ENCODE measurements at regions not wholly inside any gene's neighbourhood (a gene's known extent, or its start where the extent isn't known, plus 50 kb on each side); places are given as distances from the start of the nearest gene placed in this dataset.

GRCh38 chr6:148186916-148187315, 155.7 kb upstream of the SASH1 start:
- H3K9me3 ChIP-seq (ENCODE audit: control insufficient read depth in 1 of 2, low read length in 2 of 2) = no peaks in the 10 kb centered on the region
- H3K36me3 ChIP-seq (ENCODE audit: control insufficient read depth in 1 of 2, insufficient read depth in 2 of 2, low read length in 2 of 2) = no peaks in the 10 kb centered on the region
- H3K27me3 ChIP-seq (ENCODE audit: control insufficient read depth in 1 of 2, insufficient read depth in 2 of 2, low read length in 2 of 2) = no peaks in the 10 kb centered on the region
- H3K9ac ChIP-seq (ENCODE audit: low read depth in 1 of 2, low read length in 2 of 2) = no peak overlapping the region
- peaks cover 16 to 20% of the 10 kb centered on the region in 2 donors for H3K4me1 ChIP-seq (ENCODE audit: control insufficient read depth in 1 of 2, insufficient read depth in 2 of 2, low read length in 2 of 2)
- no peak overlapping the region for H3K4me3 ChIP-seq (ENCODE audit: low read depth in 1 of 2, low read length in 2 of 2)
- no peak overlapping the region for H3K27ac ChIP-seq (ENCODE audit: low read depth, low read length)

GRCh38 chr6:148192310-148192709, 150.3 kb upstream of the SASH1 start:
- Histone ChIP-seq H3K4me1 (ENCODE audit: control insufficient read depth in 1 of 2, insufficient read depth in 2 of 2, low read length in 2 of 2) (peaks cover 22 to 36% of the 10 kb centered on the region in 2 donors), H3K4me3 (ENCODE audit: low read depth in 1 of 2, low read length in 2 of 2) (no peak overlapping the region), H3K27ac (ENCODE audit: low read depth, low read length) (no peak overlapping the region), H3K27me3 (ENCODE audit: control insufficient read depth in 1 of 2, insufficient read depth in 2 of 2, low read length in 2 of 2) (no peaks in the 10 kb centered on the region), H3K9me3 (ENCODE audit: control insufficient read depth in 1 of 2, low read length in 2 of 2) (no peaks in the 10 kb centered on the region), H3K9ac (ENCODE audit: low read depth in 1 of 2, low read length in 2 of 2) (no peak overlapping the region), H3K36me3 (ENCODE audit: control insufficient read depth in 1 of 2, insufficient read depth in 2 of 2, low read length in 2 of 2) (no peaks in the 10 kb centered on the region)

- Histone ChIP-seq H3K27ac (ENCODE audit: low read depth, low read length) (no peak overlapping the region), H3K9ac (ENCODE audit: low read depth in 1 of 2, low read length in 2 of 2) (no peak overlapping the region), H3K36me3 (ENCODE audit: control insufficient read depth in 1 of 2, insufficient read depth in 2 of 2, low read length in 2 of 2) (no peaks in the 10 kb centered on the region), H3K4me1 (ENCODE audit: control insufficient read depth in 1 of 2, insufficient read depth in 2 of 2, low read length in 2 of 2) (peaks cover 15 to 27% of the 10 kb centered on the region in 2 donors), H3K4me3 (ENCODE audit: low read depth in 1 of 2, low read length in 2 of 2) (no peak overlapping the region), H3K9me3 (ENCODE audit: control insufficient read depth in 1 of 2, low read length in 2 of 2) (no peaks in the 10 kb centered on the region), H3K27me3 (ENCODE audit: control insufficient read depth in 1 of 2, insufficient read depth in 2 of 2, low read length in 2 of 2) (no peaks in the 10 kb centered on the region)
Observed at GRCh38 chr6:148193063-148193680, 149.5 kb upstream of the SASH1 start.

- Histone ChIP-seq H3K9ac (ENCODE audit: low read depth in 1 of 2, low read length in 2 of 2) (no peak overlapping the region), H3K27ac (ENCODE audit: low read depth, low read length) (no peak overlapping the region), H3K4me3 (ENCODE audit: low read depth in 1 of 2, low read length in 2 of 2) (no peak overlapping the region), H3K9me3 (ENCODE audit: control insufficient read depth in 1 of 2, low read length in 2 of 2) (no peaks in the 10 kb centered on the region), H3K4me1 (ENCODE audit: control insufficient read depth in 1 of 2, insufficient read depth in 2 of 2, low read length in 2 of 2) (peaks cover 18 to 25% of the 10 kb centered on the region in 2 donors), H3K27me3 (ENCODE audit: control insufficient read depth in 1 of 2, insufficient read depth in 2 of 2, low read length in 2 of 2) (no peaks in the 10 kb centered on the region), H3K36me3 (ENCODE audit: control insufficient read depth in 1 of 2, insufficient read depth in 2 of 2, low read length in 2 of 2) (no peaks in the 10 kb centered on the region)
Observed at GRCh38 chr6:148195511-148195910, 147.1 kb upstream of the SASH1 start.

- H3K4me3 ChIP-seq (ENCODE audit: low read depth in 1 of 2, low read length in 2 of 2) = no peak overlapping the region
Observed at GRCh38 chr6:148199584-148199983, 143.1 kb upstream of the SASH1 start.

GRCh38 chr6:148200293-148200692, 142.3 kb upstream of the SASH1 start:
- Histone ChIP-seq H3K27ac (ENCODE audit: low read depth, low read length) (no peak overlapping the region), H3K9ac (ENCODE audit: low read depth in 1 of 2, low read length in 2 of 2) (no peak overlapping the region), H3K4me1 (ENCODE audit: control insufficient read depth in 1 of 2, insufficient read depth in 2 of 2, low read length in 2 of 2) (peaks cover 7 to 10% of the 10 kb centered on the region in 2 donors), H3K4me3 (ENCODE audit: low read depth in 1 of 2, low read length in 2 of 2) (no peak overlapping the region), H3K9me3 (ENCODE audit: control insufficient read depth in 1 of 2, low read length in 2 of 2) (no peaks in the 10 kb centered on the region), H3K27me3 (ENCODE audit: control insufficient read depth in 1 of 2, insufficient read depth in 2 of 2, low read length in 2 of 2) (no peaks in the 10 kb centered on the region), H3K36me3 (ENCODE audit: control insufficient read depth in 1 of 2, insufficient read depth in 2 of 2, low read length in 2 of 2) (no peaks in the 10 kb centered on the region)

More at GRCh38 chr6:148199584-148199983, 143.1 kb upstream of the SASH1 start:
- no peaks in the 10 kb centered on the region for H3K9me3 ChIP-seq (ENCODE audit: control insufficient read depth in 1 of 2, low read length in 2 of 2)
- peaks cover 7 to 10% of the 10 kb centered on the region in 2 donors for H3K4me1 ChIP-seq (ENCODE audit: control insufficient read depth in 1 of 2, insufficient read depth in 2 of 2, low read length in 2 of 2)
- no peaks in the 10 kb centered on the region for H3K36me3 ChIP-seq (ENCODE audit: control insufficient read depth in 1 of 2, insufficient read depth in 2 of 2, low read length in 2 of 2)
- H3K27ac ChIP-seq (ENCODE audit: low read depth, low read length) = no peak overlapping the region
- H3K27me3 ChIP-seq (ENCODE audit: control insufficient read depth in 1 of 2, insufficient read depth in 2 of 2, low read length in 2 of 2) = no peaks in the 10 kb centered on the region
- no peak overlapping the region for H3K9ac ChIP-seq (ENCODE audit: low read depth in 1 of 2, low read length in 2 of 2)

GRCh38 chr6:148200781-148201180, 141.9 kb upstream of the SASH1 start:
- Histone ChIP-seq H3K4me3 (ENCODE audit: low read depth in 1 of 2, low read length in 2 of 2) (no peak overlapping the region), H3K36me3 (ENCODE audit: control insufficient read depth in 1 of 2, insufficient read depth in 2 of 2, low read length in 2 of 2) (no peaks in the 10 kb centered on the region), H3K9me3 (ENCODE audit: control insufficient read depth in 1 of 2, low read length in 2 of 2) (no peaks in the 10 kb centered on the region), H3K9ac (ENCODE audit: low read depth in 1 of 2, low read length in 2 of 2) (no peak overlapping the region), H3K27me3 (ENCODE audit: control insufficient read depth in 1 of 2, insufficient read depth in 2 of 2, low read length in 2 of 2) (no peaks in the 10 kb centered on the region), H3K27ac (ENCODE audit: low read depth, low read length) (no peak overlapping the region), H3K4me1 (ENCODE audit: control insufficient read depth in 1 of 2, insufficient read depth in 2 of 2, low read length in 2 of 2) (peaks cover 7 to 10% of the 10 kb centered on the region in 2 donors)

GRCh38 chr6:148203281-148203925, 139.2 kb upstream of the SASH1 start:
- H3K4me1 ChIP-seq (ENCODE audit: control insufficient read depth in 1 of 2, insufficient read depth in 2 of 2, low read length in 2 of 2) = peaks cover 7 to 10% of the 10 kb centered on the region in 2 donors
- no peaks in the 10 kb centered on the region for H3K36me3 ChIP-seq (ENCODE audit: control insufficient read depth in 1 of 2, insufficient read depth in 2 of 2, low read length in 2 of 2)
- no peak overlapping the region for H3K27ac ChIP-seq (ENCODE audit: low read depth, low read length)
- no peak overlapping the region for H3K4me3 ChIP-seq (ENCODE audit: low read depth in 1 of 2, low read length in 2 of 2)
- H3K27me3 ChIP-seq (ENCODE audit: control insufficient read depth in 1 of 2, insufficient read depth in 2 of 2, low read length in 2 of 2) = no peaks in the 10 kb centered on the region
- no peak overlapping the region for H3K9ac ChIP-seq (ENCODE audit: low read depth in 1 of 2, low read length in 2 of 2)
- no peaks in the 10 kb centered on the region for H3K9me3 ChIP-seq (ENCODE audit: control insufficient read depth in 1 of 2, low read length in 2 of 2)

- no peak overlapping the region for H3K4me3 ChIP-seq (ENCODE audit: low read depth in 1 of 2, low read length in 2 of 2)
- H3K9me3 ChIP-seq (ENCODE audit: control insufficient read depth in 1 of 2, low read length in 2 of 2) = no peaks in the 10 kb centered on the region
- H3K27me3 ChIP-seq (ENCODE audit: control insufficient read depth in 1 of 2, insufficient read depth in 2 of 2, low read length in 2 of 2) = no peaks in the 10 kb centered on the region
- H3K27ac ChIP-seq (ENCODE audit: low read depth, low read length) = no peak overlapping the region
- no peak overlapping the region for H3K9ac ChIP-seq (ENCODE audit: low read depth in 1 of 2, low read length in 2 of 2)
- peaks cover 7 to 10% of the 10 kb centered on the region in 2 donors for H3K4me1 ChIP-seq (ENCODE audit: control insufficient read depth in 1 of 2, insufficient read depth in 2 of 2, low read length in 2 of 2)
- no peaks in the 10 kb centered on the region for H3K36me3 ChIP-seq (ENCODE audit: control insufficient read depth in 1 of 2, insufficient read depth in 2 of 2, low read length in 2 of 2)
Observed at GRCh38 chr6:148203970-148204369, 138.7 kb upstream of the SASH1 start.

GRCh38 chr6:148208298-148208697, 134.3 kb upstream of the SASH1 start:
- H3K27me3 ChIP-seq (ENCODE audit: control insufficient read depth in 1 of 2, insufficient read depth in 2 of 2, low read length in 2 of 2) = no peaks in the 10 kb centered on the region
- no peaks in the 10 kb centered on the region for H3K9me3 ChIP-seq (ENCODE audit: control insufficient read depth in 1 of 2, low read length in 2 of 2)
- no peak overlapping the region for H3K27ac ChIP-seq (ENCODE audit: low read depth, low read length)
- H3K4me3 ChIP-seq (ENCODE audit: low read depth in 1 of 2, low read length in 2 of 2) = no peak overlapping the region
- no peaks in the 10 kb centered on the region for H3K4me1 ChIP-seq (ENCODE audit: control insufficient read depth in 1 of 2, insufficient read depth in 2 of 2, low read length in 2 of 2)
- no peaks in the 10 kb centered on the region for H3K36me3 ChIP-seq (ENCODE audit: control insufficient read depth in 1 of 2, insufficient read depth in 2 of 2, low read length in 2 of 2)
- H3K9ac ChIP-seq (ENCODE audit: low read depth in 1 of 2, low read length in 2 of 2) = no peak overlapping the region

Measured in duodenal mucosa (tissue), 2 donors.